NCI-H460 (cell line): ENCODE measurements at regions not wholly inside any gene's neighbourhood (a gene's known extent, or its start where the extent isn't known, plus 50 kb on each side); places are given as distances from the start of the nearest gene placed in this dataset.
"Not testable (repeated sequence)": the region's sequence is repeated elsewhere in the genome, so short reads cannot be mapped to it uniquely, and the experiment has no call there.

Source experiments
- DNase-seq: peaks from one replicate; pipeline ENCODE4 v3.0.0-alpha.2; 2016; ENCODE audit warnings: low read depth; ENCODE audit errors: extremely low read depth

GRCh38 chr2:66110608-66111007 is 324.3 kb upstream of the MEIS1 start:
- DNase-seq: no peak

GRCh38 chr2:66110086-66110485 is 324.8 kb upstream of the MEIS1 start:
- DNase-seq: no peak

- DNase-seq: no peak
These were observed 325.5 kb upstream of the MEIS1 start for GRCh38 chr2:66109419-66109818.

- DNase-seq: no peak
These were observed 329.7 kb upstream of the MEIS1 start for GRCh38 chr2:66105066-66105753.

GRCh38 chr2:66103581-66103980 is 331.3 kb upstream of the MEIS1 start:
- no peak for DNase-seq

GRCh38 chr2:66101206-66101605 is 333.7 kb upstream of the MEIS1 start:
- no peak for DNase-seq

- DNase-seq: no peak
These were observed 339.0 kb upstream of the MEIS1 start for GRCh38 chr2:66095820-66096345.

GRCh38 chr2:66094689-66095088 is 340.2 kb upstream of the MEIS1 start:
- DNase-seq: not testable (repeated sequence)

GRCh38 chr2:66093371-66093770 is 341.6 kb upstream of the MEIS1 start:
- DNase-seq: no peak

- no peak for DNase-seq
These were observed 349.9 kb upstream of the MEIS1 start for GRCh38 chr2:66084948-66085590.

GRCh38 chr2:66082581-66082980 is 352.3 kb upstream of the MEIS1 start:
- no peak for DNase-seq

- DNase-seq: no peak
These were observed 354.8 kb upstream of the MEIS1 start for GRCh38 chr2:66080127-66080526.

- no peak for DNase-seq
These were observed 361.8 kb upstream of the MEIS1 start for GRCh38 chr2:66073172-66073571.

GRCh38 chr2:66070721-66071602 is 364.0 kb upstream of the MEIS1 start:
- no peak for DNase-seq

- DNase-seq: no peak
These were observed 364.8 kb upstream of the MEIS1 start for GRCh38 chr2:66069937-66070720.

- no peak for DNase-seq
These were observed 368.9 kb upstream of the MEIS1 start for GRCh38 chr2:66066032-66066431.

GRCh38 chr2:66059332-66059731 is 375.6 kb upstream of the MEIS1 start:
- no peak for DNase-seq

- no peak for DNase-seq
These were observed 376.2 kb upstream of the MEIS1 start for GRCh38 chr2:66058675-66059074.

GRCh38 chr2:66057844-66058243 is 377.1 kb upstream of the MEIS1 start:
- DNase-seq: no peak

GRCh38 chr2:66050392-66050791 is 384.5 kb upstream of the MEIS1 start:
- DNase-seq: no peak

- DNase-seq: no peak
These were observed 386.3 kb upstream of the MEIS1 start for GRCh38 chr2:66048667-66049066.
